ENCODE measurements at regions not wholly inside any gene's neighbourhood (a gene's known extent, or its start where the extent isn't known, plus 50 kb on each side); places are given as distances from the start of the nearest gene placed in this dataset.
"Not testable (repeated sequence)": the region's sequence is repeated elsewhere in the genome, so short reads cannot be mapped to it uniquely, and the experiment has no call there.

GRCh38 chr4:1531683-1532548, 125.7 kb upstream of the NKX1-1 start:
- DNase-seq: no peak
- no peak overlapping the region for H3K4me3 Mint-ChIP-seq
- CTCF ChIA-PET: interaction anchor here (1.6 kb wide), 1 partner anchor 19 kb away, joined by 5 read pairs; no protein-coding TSS in a partner anchor
- H3K27me3 Mint-ChIP-seq: peaks cover 8% of the 10 kb centered on the region
- no peak overlapping the region for H3K27ac Mint-ChIP-seq
- ATAC-seq: no peak
- H3K4me1 Mint-ChIP-seq: no peaks in the 10 kb centered on the region
- no peaks in the 10 kb centered on the region for H3K9me3 Mint-ChIP-seq (ENCODE audit: low read depth)
- H3K36me3 Mint-ChIP-seq: no peaks in the 10 kb centered on the region

GRCh38 chr4:1530356-1530755, 124.1 kb upstream of the NKX1-1 start:
- CTCF ChIA-PET: interaction anchor here (1.6 kb wide), 1 partner anchor 17 kb away, joined by 5 read pairs; no protein-coding TSS in a partner anchor
- Mint-ChIP-seq H3K36me3 (no peaks in the 10 kb centered on the region), H3K27me3 (peaks cover 8% of the 10 kb centered on the region), H3K9me3 (ENCODE audit: low read depth) (no peaks in the 10 kb centered on the region), H3K4me3 (no peak overlapping the region), H3K27ac (no peak overlapping the region), H3K4me1 (no peaks in the 10 kb centered on the region)
- DNase-seq (no peak), ATAC-seq (no peak)

- Mint-ChIP-seq H3K27me3 (peaks cover 19% of the 10 kb centered on the region), H3K9me3 (ENCODE audit: low read depth) (no peaks in the 10 kb centered on the region), H3K4me1 (no peaks in the 10 kb centered on the region), H3K36me3 (no peaks in the 10 kb centered on the region), H3K27ac (no peak overlapping the region), H3K4me3 (no peak overlapping the region)
- ATAC-seq (no peak), DNase-seq (no peak)
- CTCF ChIA-PET: no interaction called here
These were observed 118.5 kb upstream of the NKX1-1 start for GRCh38 chr4:1524761-1525160.

GRCh38 chr4:1523907-1524636, 117.8 kb upstream of the NKX1-1 start:
- H3K36me3 Mint-ChIP-seq: no peaks in the 10 kb centered on the region
- ATAC-seq (no peak), DNase-seq (no peak)
- H3K27ac Mint-ChIP-seq: no peak overlapping the region
- H3K27me3 Mint-ChIP-seq: peaks cover 19% of the 10 kb centered on the region
- CTCF ChIA-PET: interaction anchor here (1.5 kb wide), 1 partner anchor 11 kb away, joined by 5 read pairs; no protein-coding TSS in a partner anchor
- no peaks in the 10 kb centered on the region for H3K4me1 Mint-ChIP-seq
- no peaks in the 10 kb centered on the region for H3K9me3 Mint-ChIP-seq (ENCODE audit: low read depth)
- no peak overlapping the region for H3K4me3 Mint-ChIP-seq

- Mint-ChIP-seq H3K4me3 (no peak overlapping the region), H3K27me3 (peaks cover 19% of the 10 kb centered on the region), H3K36me3 (no peaks in the 10 kb centered on the region), H3K27ac (no peak overlapping the region), H3K9me3 (ENCODE audit: low read depth) (no peaks in the 10 kb centered on the region), H3K4me1 (no peaks in the 10 kb centered on the region)
- CTCF ChIA-PET: interaction anchor here (1.5 kb wide), 1 partner anchor 10 kb away, joined by 5 read pairs; no protein-coding TSS in a partner anchor
- DNase-seq (no peak), ATAC-seq (no peak)
These were observed 117.3 kb upstream of the NKX1-1 start for GRCh38 chr4:1523506-1523905.

GRCh38 chr4:1523033-1523432, 116.8 kb upstream of the NKX1-1 start:
- H3K4me1 Mint-ChIP-seq: no peaks in the 10 kb centered on the region
- no peaks in the 10 kb centered on the region for H3K9me3 Mint-ChIP-seq (ENCODE audit: low read depth)
- no peak overlapping the region for H3K4me3 Mint-ChIP-seq
- no peaks in the 10 kb centered on the region for H3K36me3 Mint-ChIP-seq
- CTCF ChIA-PET: interaction anchor here (1.5 kb wide), 1 partner anchor 10 kb away, joined by 5 read pairs; no protein-coding TSS in a partner anchor
- DNase-seq (no peak), ATAC-seq (no peak)
- H3K27ac Mint-ChIP-seq: no peak overlapping the region
- peaks cover 18% of the 10 kb centered on the region for H3K27me3 Mint-ChIP-seq

- no peak overlapping the region for H3K4me3 Mint-ChIP-seq
- DNase-seq (no peak), ATAC-seq (no peak)
- H3K9me3 Mint-ChIP-seq (ENCODE audit: low read depth): no peaks in the 10 kb centered on the region
- no peaks in the 10 kb centered on the region for H3K36me3 Mint-ChIP-seq
- no peaks in the 10 kb centered on the region for H3K4me1 Mint-ChIP-seq
- CTCF ChIA-PET: interaction anchor here (1.5 kb wide), 1 partner anchor 9 kb away, joined by 5 read pairs; no protein-coding TSS in a partner anchor
- H3K27ac Mint-ChIP-seq: no peak overlapping the region
- H3K27me3 Mint-ChIP-seq: peaks cover 16% of the 10 kb centered on the region
These were observed 116.4 kb upstream of the NKX1-1 start for GRCh38 chr4:1522606-1523005.

- Mint-ChIP-seq H3K27me3 (peaks cover 11% of the 10 kb centered on the region), H3K4me3 (no peak overlapping the region), H3K36me3 (no peaks in the 10 kb centered on the region), H3K27ac (no peak overlapping the region), H3K9me3 (ENCODE audit: low read depth) (no peaks in the 10 kb centered on the region), H3K4me1 (no peaks in the 10 kb centered on the region)
- ATAC-seq: no peak
- DNase-seq: no peak
- CTCF ChIA-PET: no interaction called here
These were observed 115.6 kb upstream of the NKX1-1 start for GRCh38 chr4:1521821-1522361.

GRCh38 chr4:1520795-1521576, 114.7 kb upstream of the NKX1-1 start:
- H3K36me3 Mint-ChIP-seq; CTCF ChIA-PET; DNase-seq; ATAC-seq; H3K4me3 Mint-ChIP-seq; H3K4me1 Mint-ChIP-seq; H3K27ac Mint-ChIP-seq; H3K9me3 Mint-ChIP-seq (ENCODE audit: low read depth): not testable (repeated sequence)
- peaks cover 11% of the 10 kb centered on the region for H3K27me3 Mint-ChIP-seq

GRCh38 chr4:1519787-1520661, 113.8 kb upstream of the NKX1-1 start:
- no peak for ATAC-seq
- H3K36me3 Mint-ChIP-seq: no peaks in the 10 kb centered on the region
- DNase-seq: no peak
- no peaks in the 10 kb centered on the region for H3K4me1 Mint-ChIP-seq
- no peak overlapping the region for H3K27ac Mint-ChIP-seq
- CTCF ChIA-PET: no interaction called here
- no peak overlapping the region for H3K4me3 Mint-ChIP-seq
- H3K9me3 Mint-ChIP-seq (ENCODE audit: low read depth): no peaks in the 10 kb centered on the region
- peaks cover 11% of the 10 kb centered on the region for H3K27me3 Mint-ChIP-seq

GRCh38 chr4:1518997-1519700, 112.9 kb upstream of the NKX1-1 start:
- peaks cover 11% of the 10 kb centered on the region for H3K27me3 Mint-ChIP-seq
- ATAC-seq (no peak), DNase-seq (no peak)
- H3K4me3 Mint-ChIP-seq: no peak overlapping the region
- CTCF ChIA-PET: no interaction called here
- H3K4me1 Mint-ChIP-seq: no peaks in the 10 kb centered on the region
- no peak overlapping the region for H3K27ac Mint-ChIP-seq
- no peaks in the 10 kb centered on the region for H3K36me3 Mint-ChIP-seq
- H3K9me3 Mint-ChIP-seq (ENCODE audit: low read depth): no peaks in the 10 kb centered on the region
